ENCODE measurements at regions not wholly inside any gene's neighbourhood (a gene's known extent, or its start where the extent isn't known, plus 50 kb on each side); places are given as distances from the start of the nearest gene placed in this dataset.

GRCh38 chr3:18732474-18732873 is 307.3 kb upstream of the SATB1 start:
- no peak for TF ChIP-seq CTCF (IDR thresholded peaks at IDR 0.05; ENCODE audit: unreplicated experiment)
- intact Hi-C loops (cut with micrococcal nuclease), result no loop called here
- no TSS peak for BruUV-seq (replicated peaks)
- no peak overlapping the region for H3K27ac Mint-ChIP-seq (ENCODE audit: low read depth, unreplicated experiment)
- ChIA-PET POLR2A (no interaction called here), CTCF (no interaction called here)
- H3K4me1 Mint-ChIP-seq (ENCODE audit: insufficient read depth, unreplicated experiment), result no peaks in the 10 kb centered on the region
- DNase-seq (ENCODE audit: unreplicated experiment), result peak; percentile 30
- no peak overlapping the region for H3K4me3 Mint-ChIP-seq (ENCODE audit: unreplicated experiment)
- no peaks in the 10 kb centered on the region for H3K27me3 Mint-ChIP-seq (ENCODE audit: insufficient read depth, unreplicated experiment)
- H3K9me3 Mint-ChIP-seq (ENCODE audit: unreplicated experiment), result no peaks in the 10 kb centered on the region
- H3K36me3 Mint-ChIP-seq (ENCODE audit: insufficient read depth, unreplicated experiment), result no peaks in the 10 kb centered on the region

- Mint-ChIP-seq H3K9me3 (ENCODE audit: unreplicated experiment) (no peaks in the 10 kb centered on the region), H3K4me1 (ENCODE audit: insufficient read depth, unreplicated experiment) (no peaks in the 10 kb centered on the region), H3K27ac (ENCODE audit: low read depth, unreplicated experiment) (no peak overlapping the region), H3K4me3 (ENCODE audit: unreplicated experiment) (no peak overlapping the region), H3K27me3 (ENCODE audit: insufficient read depth, unreplicated experiment) (no peaks in the 10 kb centered on the region), H3K36me3 (ENCODE audit: insufficient read depth, unreplicated experiment) (no peaks in the 10 kb centered on the region)
- intact Hi-C loops (cut with micrococcal nuclease), result no loop called here
- TF ChIP-seq CTCF (IDR thresholded peaks at IDR 0.05; ENCODE audit: unreplicated experiment), result no peak
- POLR2A ChIA-PET, result no interaction called here
- DNase-seq (ENCODE audit: unreplicated experiment), result no peak
- CTCF ChIA-PET, result no interaction called here
- no TSS peak for BruUV-seq (replicated peaks)
Observed at GRCh38 chr3:18730491-18730890, 305.4 kb upstream of the SATB1 start.

- POLR2A ChIA-PET, result no interaction called here
- CTCF ChIA-PET, result no interaction called here
Observed at GRCh38 chr3:18729671-18730070, 304.5 kb upstream of the SATB1 start.

GRCh38 chr3:18725668-18726407 is 300.7 kb upstream of the SATB1 start:
- H3K4me3 Mint-ChIP-seq (ENCODE audit: unreplicated experiment), result no peak overlapping the region
- no peaks in the 10 kb centered on the region for H3K27me3 Mint-ChIP-seq (ENCODE audit: insufficient read depth, unreplicated experiment)
- H3K4me1 Mint-ChIP-seq (ENCODE audit: insufficient read depth, unreplicated experiment), result no peaks in the 10 kb centered on the region
- no peaks in the 10 kb centered on the region for H3K36me3 Mint-ChIP-seq (ENCODE audit: insufficient read depth, unreplicated experiment)
- TF ChIP-seq CTCF (IDR thresholded peaks at IDR 0.05; ENCODE audit: unreplicated experiment), result no peak
- no peaks in the 10 kb centered on the region for H3K9me3 Mint-ChIP-seq (ENCODE audit: unreplicated experiment)
- DNase-seq (ENCODE audit: unreplicated experiment), result peak; percentile 18
- POLR2A ChIA-PET, result no interaction called here
- CTCF ChIA-PET, result interaction anchor here (0.6 kb wide), 1 partner anchor 11 kb away, joined by 4 read pairs; no protein-coding TSS in a partner anchor
- BruUV-seq (replicated peaks), result no TSS peak
- H3K27ac Mint-ChIP-seq (ENCODE audit: low read depth, unreplicated experiment), result no peak overlapping the region
- intact Hi-C loops (cut with micrococcal nuclease), result no loop called here

More at GRCh38 chr3:18729671-18730070, 304.5 kb upstream of the SATB1 start:
- no peaks in the 10 kb centered on the region for H3K36me3 Mint-ChIP-seq (ENCODE audit: insufficient read depth, unreplicated experiment)
- H3K4me1 Mint-ChIP-seq (ENCODE audit: insufficient read depth, unreplicated experiment), result no peaks in the 10 kb centered on the region
- H3K9me3 Mint-ChIP-seq (ENCODE audit: unreplicated experiment), result no peaks in the 10 kb centered on the region
- no TSS peak for BruUV-seq (replicated peaks)
- TF ChIP-seq CTCF (IDR thresholded peaks at IDR 0.05; ENCODE audit: unreplicated experiment), result no peak
- no peak overlapping the region for H3K4me3 Mint-ChIP-seq (ENCODE audit: unreplicated experiment)
- no peaks in the 10 kb centered on the region for H3K27me3 Mint-ChIP-seq (ENCODE audit: insufficient read depth, unreplicated experiment)
- H3K27ac Mint-ChIP-seq (ENCODE audit: low read depth, unreplicated experiment), result no peak overlapping the region
- intact Hi-C loops (cut with micrococcal nuclease), result no loop called here
- no peak for DNase-seq (ENCODE audit: unreplicated experiment)
